ENCODE measurements at regions not wholly inside any gene's neighbourhood (a gene's known extent, or its start where the extent isn't known, plus 50 kb on each side); places are given as distances from the start of the nearest gene placed in this dataset.

DNA sequence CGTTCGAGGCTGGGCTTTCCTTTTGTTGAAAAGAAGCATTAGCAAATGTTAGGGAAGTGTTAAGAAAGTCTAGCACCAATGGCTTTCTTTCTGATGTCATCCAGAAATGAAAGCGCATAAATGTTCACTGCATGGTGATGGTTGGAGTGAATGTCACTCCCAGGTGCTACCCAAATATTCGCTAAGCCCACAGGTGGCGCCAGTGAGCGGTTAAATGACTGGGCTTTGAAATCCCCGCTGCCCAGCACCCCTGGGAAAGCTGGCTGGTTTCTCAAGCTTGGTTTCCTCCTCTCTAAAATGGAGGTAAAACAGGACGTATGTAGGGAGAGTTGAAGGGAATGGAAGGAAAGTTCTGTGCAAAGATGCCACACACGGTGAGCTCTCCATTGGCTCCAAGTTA is 104.4 kb downstream of the IRX5 start:
- Mint-ChIP-seq H3K27ac (no peak overlapping the region), H3K4me3 (no peak overlapping the region), H3K27me3 (peaks cover 6% of the 10 kb centered on the region), H3K4me1 (no peaks in the 10 kb centered on the region), H3K9me3 (ENCODE audit: insufficient read depth) (peaks cover 1% of the 10 kb centered on the region)
- Histone ChIP-seq H3K36me3 (replicated peaks in 1 of 2; ENCODE audit: control extremely low read depth in 1 of 2, control insufficient read depth in 1 of 2, extremely low read depth in 1 of 2, insufficient read depth in 2 of 2, low read length in 1 of 2) (no peaks in the 10 kb centered on the region), H3K4me2 (replicated peaks; ENCODE audit: low read depth, low read length, poor library complexity, severe bottlenecking) (no peak overlapping the region), H3K27ac (ENCODE audit: low read length in 2 of 2) (no peak overlapping the region), H3K27me3 (replicated peaks in 1 of 4; ENCODE audit: control extremely low read depth in 1 of 4, control insufficient read depth in 3 of 4, insufficient read depth in 4 of 4, low read length in 3 of 4) (no peaks in the 10 kb centered on the region), H2AFZ (ENCODE audit: insufficient read depth, low read depth, low read length, poor library complexity, severe bottlenecking) (no peak overlapping the region), H3K4me1 (ENCODE audit: control insufficient read depth in 2 of 2, insufficient read depth in 2 of 2, low read length in 2 of 2) (no peaks in the 10 kb centered on the region), H3K79me2 (ENCODE audit: control insufficient read depth, insufficient read depth, low read length) (no peaks in the 10 kb centered on the region), H3K9me3 (ENCODE audit: control extremely low read depth in 1 of 3, control insufficient read depth in 2 of 3, insufficient read depth in 1 of 3, low read length in 2 of 3) (no peaks in the 10 kb centered on the region), H4K20me1 (ENCODE audit: control insufficient read depth, insufficient read depth, low read length, poor library complexity, severe bottlenecking) (no peaks in the 10 kb centered on the region), H3K4me3 (ENCODE audit: control extremely low read depth in 1 of 5, extremely low read depth in 1 of 5, insufficient read depth in 1 of 5, low read depth in 2 of 5, low read length in 4 of 5) (no peak overlapping the region), H3K9ac (ENCODE audit: low read length) (no peak overlapping the region)
- 38% methylated on average over 9 of the region's 9 CpGs for WGBS (ENCODE audit: insufficient coverage)
- ATAC-seq (ENCODE audit: low read depth) (no peak), DNase-seq (no peak)
- ChIA-PET CTCF (interaction anchor here (0.9 kb wide), 1 partner anchor 336 kb away, joined by 3 read pairs; no protein-coding TSS in a partner anchor), POLR2A (no interaction called here)
- TF ChIP-seq EZH2 (IDR thresholded peaks at IDR 0.05; ENCODE audit: borderline replicate concordance, insufficient read depth, low read depth, low read length, poor library complexity, severe bottlenecking): no peak
- TF ChIP-seq, protein P1, sequence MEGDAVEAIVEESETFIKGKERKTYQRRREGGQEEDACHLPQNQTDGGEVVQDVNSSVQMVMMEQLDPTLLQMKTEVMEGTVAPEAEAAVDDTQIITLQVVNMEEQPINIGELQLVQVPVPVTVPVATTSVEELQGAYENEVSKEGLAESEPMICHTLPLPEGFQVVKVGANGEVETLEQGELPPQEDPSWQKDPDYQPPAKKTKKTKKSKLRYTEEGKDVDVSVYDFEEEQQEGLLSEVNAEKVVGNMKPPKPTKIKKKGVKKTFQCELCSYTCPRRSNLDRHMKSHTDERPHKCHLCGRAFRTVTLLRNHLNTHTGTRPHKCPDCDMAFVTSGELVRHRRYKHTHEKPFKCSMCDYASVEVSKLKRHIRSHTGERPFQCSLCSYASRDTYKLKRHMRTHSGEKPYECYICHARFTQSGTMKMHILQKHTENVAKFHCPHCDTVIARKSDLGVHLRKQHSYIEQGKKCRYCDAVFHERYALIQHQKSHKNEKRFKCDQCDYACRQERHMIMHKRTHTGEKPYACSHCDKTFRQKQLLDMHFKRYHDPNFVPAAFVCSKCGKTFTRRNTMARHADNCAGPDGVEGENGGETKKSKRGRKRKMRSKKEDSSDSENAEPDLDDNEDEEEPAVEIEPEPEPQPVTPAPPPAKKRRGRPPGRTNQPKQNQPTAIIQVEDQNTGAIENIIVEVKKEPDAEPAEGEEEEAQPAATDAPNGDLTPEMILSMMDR (IDR thresholded peaks at IDR 0.05): peak; percentile 14
- intact Hi-C loops (cut with micrococcal nuclease): no loop called here

DNA sequence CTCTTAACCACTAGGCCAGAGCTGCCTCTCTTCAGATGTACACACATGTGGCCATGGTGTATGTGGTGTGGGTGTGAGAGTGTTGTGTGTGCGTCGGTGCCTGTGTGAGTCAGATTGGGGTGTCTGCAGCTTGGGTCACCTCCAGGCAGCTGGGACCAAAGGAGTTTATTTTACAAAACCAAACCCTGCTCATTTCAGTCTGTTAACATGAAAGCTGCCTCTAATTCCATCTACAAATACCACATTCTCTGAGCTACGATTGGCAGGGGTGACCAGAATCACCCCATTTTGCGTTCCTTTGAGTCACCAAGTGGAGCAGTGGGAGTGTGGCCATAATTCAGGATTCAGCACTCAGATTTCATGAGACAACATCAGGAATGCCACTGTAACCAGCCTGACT is 105.3 kb downstream of the IRX5 start:
- Histone ChIP-seq H3K9ac (ENCODE audit: low read length) (no peak overlapping the region), H3K9me3 (ENCODE audit: control extremely low read depth in 1 of 3, control insufficient read depth in 2 of 3, insufficient read depth in 1 of 3, low read length in 2 of 3) (no peaks in the 10 kb centered on the region), H3K4me1 (ENCODE audit: control insufficient read depth in 2 of 2, insufficient read depth in 2 of 2, low read length in 2 of 2) (no peaks in the 10 kb centered on the region), H4K20me1 (ENCODE audit: control insufficient read depth, insufficient read depth, low read length, poor library complexity, severe bottlenecking) (no peaks in the 10 kb centered on the region), H3K36me3 (replicated peaks in 1 of 2; ENCODE audit: control extremely low read depth in 1 of 2, control insufficient read depth in 1 of 2, extremely low read depth in 1 of 2, insufficient read depth in 2 of 2, low read length in 1 of 2) (no peaks in the 10 kb centered on the region), H3K27me3 (replicated peaks in 1 of 4; ENCODE audit: control extremely low read depth in 1 of 4, control insufficient read depth in 3 of 4, insufficient read depth in 4 of 4, low read length in 3 of 4) (no peaks in the 10 kb centered on the region), H3K27ac (ENCODE audit: low read length in 2 of 2) (no peak overlapping the region), H2AFZ (ENCODE audit: insufficient read depth, low read depth, low read length, poor library complexity, severe bottlenecking) (no peak overlapping the region), H3K79me2 (ENCODE audit: control insufficient read depth, insufficient read depth, low read length) (no peaks in the 10 kb centered on the region), H3K4me3 (ENCODE audit: control extremely low read depth in 1 of 5, extremely low read depth in 1 of 5, insufficient read depth in 1 of 5, low read depth in 2 of 5, low read length in 4 of 5) (no peak overlapping the region), H3K4me2 (replicated peaks; ENCODE audit: low read depth, low read length, poor library complexity, severe bottlenecking) (no peak overlapping the region)
- Mint-ChIP-seq H3K4me1 (no peaks in the 10 kb centered on the region), H3K4me3 (no peak overlapping the region), H3K9me3 (ENCODE audit: insufficient read depth) (no peaks in the 10 kb centered on the region), H3K27ac (no peak overlapping the region), H3K27me3 (peaks cover 6% of the 10 kb centered on the region)
- ChIA-PET POLR2A (no interaction called here), CTCF (no interaction called here)
- intact Hi-C loops (cut with micrococcal nuclease): no loop called here
- ATAC-seq (ENCODE audit: low read depth): no peak
- TF ChIP-seq, protein P1 (IDR thresholded peaks at IDR 0.05): no peak
- no peak for TF ChIP-seq EZH2 (IDR thresholded peaks at IDR 0.05; ENCODE audit: borderline replicate concordance, insufficient read depth, low read depth, low read length, poor library complexity, severe bottlenecking)
- DNase-seq: no peak
- no CpG with 5 or more reads among the region's 4 CpGs for WGBS (ENCODE audit: insufficient coverage)
